Ascending aorta (tissue), 2 donors: ENCODE measurements at regions not wholly inside any gene's neighbourhood (a gene's known extent, or its start where the extent isn't known, plus 50 kb on each side); places are given as distances from the start of the nearest gene placed in this dataset.

ENCODE experiments used
- DNase-seq, 2 donors: peaks; one replicate each; pipeline ENCODE4 v3.0.0-alpha.2; 2019; ENCODE audit warnings: low spot score in 2 of 2
- H3K27ac ChIP-seq, 2 donors: fragments of 200-600 bp; sonication (generic); one replicate each; pipeline ENCODE4 v1.5.1; 2016 to 2017; ENCODE audit warnings: mild to moderate bottlenecking in 1 of 2
- H3K27me3 ChIP-seq: fragments of 200-600 bp; sonication (generic); one replicate; pipeline ENCODE4 v1.5.1; 2017
- H3K36me3 ChIP-seq, 2 donors: fragments of 200-600 bp; sonication (generic); one replicate each; pipeline ENCODE4 v1.5.1; 2016
- H3K4me1 ChIP-seq, 2 donors: fragments of 200-600 bp; sonication (generic); one replicate each; pipeline ENCODE4 v1.5.1; 2016 to 2017; ENCODE audit warnings: mild to moderate bottlenecking in 1 of 2
- H3K4me3 ChIP-seq, 2 donors: fragments of 200-600 bp; sonication (generic); one replicate each; pipeline ENCODE4 v1.5.1; 2016 to 2017; ENCODE audit warnings: mild to moderate bottlenecking in 1 of 2
- H3K9me3 ChIP-seq, 2 donors: fragments of 200-600 bp; sonication (generic); one replicate each; pipeline ENCODE4 v1.5.1; 2016
- intact Hi-C: fragments of 100-400 bp; cut with DNase I; formaldehyde crosslinking; loops from one replicate; pipeline ENCODE4 v1.15.1; 2023
- TF ChIP-seq, protein P1 (sequence below), 3 experiments: fragments of 200-600 bp in 2 of 3; fragments of 450-650 bp in 1 of 3; sonication (generic) in 2 of 3; IDR thresholded peaks; one replicate each; pipeline ENCODE4 v1.5.1; 2016 to 2019; ENCODE audit warnings: antibody characterized with exemption in 3 of 3, mild to moderate bottlenecking in 1 of 3, moderate library complexity in 1 of 3

DNA sequence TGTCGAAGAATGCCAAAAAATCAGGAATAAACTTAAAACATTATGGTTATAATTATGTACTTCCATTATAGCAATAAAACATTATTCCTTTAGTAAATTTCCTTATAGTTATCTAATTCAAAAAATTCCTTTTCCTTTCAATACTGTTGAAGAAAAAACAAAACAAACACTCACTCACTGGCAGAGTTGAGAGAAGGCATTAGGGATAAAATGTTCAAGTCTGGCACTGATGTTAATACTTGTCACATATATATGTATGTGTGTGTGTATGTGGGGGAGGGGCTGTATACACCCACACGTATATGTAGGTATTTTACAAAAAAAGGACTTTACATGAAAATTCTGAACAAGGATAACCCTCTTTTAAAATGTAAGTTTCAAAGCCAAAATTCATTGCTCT, 150.2 kb upstream of the MEOX2 start:
- TF ChIP-seq, protein P1, sequence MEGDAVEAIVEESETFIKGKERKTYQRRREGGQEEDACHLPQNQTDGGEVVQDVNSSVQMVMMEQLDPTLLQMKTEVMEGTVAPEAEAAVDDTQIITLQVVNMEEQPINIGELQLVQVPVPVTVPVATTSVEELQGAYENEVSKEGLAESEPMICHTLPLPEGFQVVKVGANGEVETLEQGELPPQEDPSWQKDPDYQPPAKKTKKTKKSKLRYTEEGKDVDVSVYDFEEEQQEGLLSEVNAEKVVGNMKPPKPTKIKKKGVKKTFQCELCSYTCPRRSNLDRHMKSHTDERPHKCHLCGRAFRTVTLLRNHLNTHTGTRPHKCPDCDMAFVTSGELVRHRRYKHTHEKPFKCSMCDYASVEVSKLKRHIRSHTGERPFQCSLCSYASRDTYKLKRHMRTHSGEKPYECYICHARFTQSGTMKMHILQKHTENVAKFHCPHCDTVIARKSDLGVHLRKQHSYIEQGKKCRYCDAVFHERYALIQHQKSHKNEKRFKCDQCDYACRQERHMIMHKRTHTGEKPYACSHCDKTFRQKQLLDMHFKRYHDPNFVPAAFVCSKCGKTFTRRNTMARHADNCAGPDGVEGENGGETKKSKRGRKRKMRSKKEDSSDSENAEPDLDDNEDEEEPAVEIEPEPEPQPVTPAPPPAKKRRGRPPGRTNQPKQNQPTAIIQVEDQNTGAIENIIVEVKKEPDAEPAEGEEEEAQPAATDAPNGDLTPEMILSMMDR (IDR thresholded peaks at IDR 0.05) = no peak
- H3K27ac ChIP-seq = no peak overlapping the region
- no peaks in the 10 kb centered on the region for H3K27me3 ChIP-seq
- peaks cover 2 to 3% of the 10 kb centered on the region in 2 donors for H3K4me1 ChIP-seq
- no peaks in the 10 kb centered on the region for H3K9me3 ChIP-seq
- H3K4me3 ChIP-seq = no peak overlapping the region
- intact Hi-C loops = no loop called here
- no peaks in the 10 kb centered on the region for H3K36me3 ChIP-seq
- no peak for DNase-seq

DNA sequence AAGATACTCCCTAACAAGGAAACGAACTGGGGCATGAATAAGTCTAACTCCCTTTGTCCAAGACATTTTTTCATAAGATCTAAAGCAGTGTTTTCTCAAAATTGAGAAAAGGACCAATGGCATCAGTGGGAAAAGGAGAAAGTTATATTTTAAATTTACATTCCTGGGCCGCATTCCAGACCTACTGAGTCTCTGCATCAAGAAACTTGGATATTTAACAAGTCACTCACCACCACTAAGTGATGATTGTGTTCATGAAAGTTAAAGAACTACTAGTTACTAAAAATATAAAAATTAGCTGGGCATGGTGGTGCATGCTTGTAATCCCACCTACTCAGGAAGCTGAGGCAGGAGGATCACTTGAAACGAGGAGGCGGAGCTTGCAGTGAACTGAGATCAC, 149.6 kb upstream of the MEOX2 start:
- intact Hi-C loops = no loop called here
- Histone ChIP-seq H3K4me1 (peaks cover 2 to 3% of the 10 kb centered on the region in 2 donors), H3K9me3 (no peaks in the 10 kb centered on the region)

DNA sequence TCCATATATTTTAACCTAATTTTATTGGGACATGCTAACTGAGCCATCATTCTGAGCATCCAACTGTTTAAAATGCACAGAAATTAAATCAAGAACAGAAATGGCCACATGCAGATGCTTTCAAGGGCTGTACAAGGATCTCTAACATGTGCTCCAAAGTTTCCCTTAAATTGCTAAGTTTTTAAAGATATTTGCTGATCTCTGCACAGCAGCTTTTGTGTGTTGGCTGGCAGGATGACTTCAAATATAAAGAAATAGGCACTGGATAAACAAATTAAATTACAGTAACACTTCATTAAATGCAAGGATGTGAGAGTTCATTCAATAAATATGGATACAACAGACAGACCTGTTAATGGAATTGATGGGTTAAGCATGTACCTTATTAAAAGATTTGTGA, 148.0 kb upstream of the MEOX2 start:
- Histone ChIP-seq H3K9me3 (no peaks in the 10 kb centered on the region), H3K4me1 (peaks cover 2 to 3% of the 10 kb centered on the region in 2 donors), H3K27ac (no peak overlapping the region), H3K36me3 (no peaks in the 10 kb centered on the region), H3K4me3 (no peak overlapping the region), H3K27me3 (no peaks in the 10 kb centered on the region)
- TF ChIP-seq, protein P1 (IDR thresholded peaks at IDR 0.05) = no peak
- DNase-seq = no peak
- intact Hi-C loops = no loop called here

More for the DNA sequence above, 149.6 kb upstream of the MEOX2 start:
- no peak overlapping the region for H3K27ac ChIP-seq
- no peak overlapping the region for H3K4me3 ChIP-seq
- DNase-seq = no peak
- TF ChIP-seq, protein P1 (IDR thresholded peaks at IDR 0.05) = no peak
- H3K36me3 ChIP-seq = no peaks in the 10 kb centered on the region
- no peaks in the 10 kb centered on the region for H3K27me3 ChIP-seq

DNA sequence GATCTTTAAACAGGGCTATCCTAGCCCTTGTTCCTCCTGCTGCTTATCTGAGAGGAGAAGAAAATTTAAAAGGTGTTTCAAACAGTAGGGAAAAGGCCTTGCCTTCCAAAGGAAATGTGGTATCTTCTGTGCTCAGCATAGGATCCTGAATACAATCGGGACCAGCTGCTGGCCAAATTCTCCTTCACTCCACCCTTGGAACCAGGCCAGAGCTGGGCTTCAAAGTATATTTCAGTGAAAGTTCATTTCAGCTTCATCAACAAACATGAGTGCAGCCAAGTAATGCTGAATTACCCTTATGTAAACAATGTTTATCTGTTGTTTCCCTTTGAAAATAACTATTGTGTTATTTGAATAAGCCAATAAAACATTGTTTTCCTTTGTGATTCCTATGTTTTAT, 146.5 kb upstream of the MEOX2 start:
- H3K36me3 ChIP-seq = no peaks in the 10 kb centered on the region
- H3K27me3 ChIP-seq = no peaks in the 10 kb centered on the region
- TF ChIP-seq, protein P1 (IDR thresholded peaks at IDR 0.05) = no peak
- peaks cover 0 to 2% of the 10 kb centered on the region in 2 donors for H3K4me1 ChIP-seq
- intact Hi-C loops = no loop called here
- H3K27ac ChIP-seq = no peak overlapping the region
- H3K4me3 ChIP-seq = no peak overlapping the region
- no peak for DNase-seq
- no peaks in the 10 kb centered on the region for H3K9me3 ChIP-seq

DNA sequence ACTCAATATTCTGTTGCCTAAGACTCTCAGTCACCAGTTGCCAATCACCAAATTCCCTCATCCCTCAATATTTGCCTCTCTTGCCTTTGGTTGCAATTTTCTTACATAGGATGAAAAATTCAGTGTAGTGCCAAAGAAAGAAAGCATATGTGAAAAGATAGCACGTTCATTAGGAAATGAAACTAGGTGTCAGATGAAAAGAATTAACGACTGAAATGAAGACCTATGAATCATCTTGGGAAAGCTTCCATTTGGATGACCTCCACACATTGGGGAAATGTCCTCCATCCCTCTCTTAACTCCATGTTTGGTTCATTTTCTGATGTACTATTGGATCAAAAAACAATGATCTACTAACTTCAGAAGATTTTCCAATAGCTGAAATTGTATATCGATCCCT, 145.1 kb upstream of the MEOX2 start:
- H3K4me3 ChIP-seq = no peak overlapping the region
- DNase-seq = no peak
- H3K4me1 ChIP-seq = peaks cover 0 to 2% of the 10 kb centered on the region in 2 donors
- no peak overlapping the region for H3K27ac ChIP-seq
- H3K36me3 ChIP-seq = no peaks in the 10 kb centered on the region
- no peaks in the 10 kb centered on the region for H3K27me3 ChIP-seq
- intact Hi-C loops = no loop called here
- TF ChIP-seq, protein P1 (IDR thresholded peaks at IDR 0.05) = no peak
- no peaks in the 10 kb centered on the region for H3K9me3 ChIP-seq

DNA sequence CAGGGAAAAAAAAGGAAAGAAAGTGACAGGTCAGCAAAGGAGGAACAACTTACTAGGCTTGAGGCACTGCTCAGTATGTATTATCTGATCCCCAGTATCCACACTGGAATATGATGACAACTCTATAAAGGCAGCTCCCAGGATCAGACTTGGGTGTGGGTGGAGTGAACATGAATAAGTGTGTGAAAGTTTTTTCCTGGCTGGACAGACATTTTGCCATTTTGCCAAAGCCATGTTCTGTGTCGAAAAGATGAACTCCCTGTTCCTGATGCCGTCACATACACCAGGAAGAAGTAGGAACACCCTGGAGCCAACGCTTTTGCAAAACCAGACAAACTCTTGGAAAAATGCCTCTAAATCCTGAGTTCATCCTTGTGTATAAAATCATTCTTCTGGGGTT, 143.2 kb upstream of the MEOX2 start:
- no peaks in the 10 kb centered on the region for H3K9me3 ChIP-seq
- intact Hi-C loops = no loop called here
- H3K4me1 ChIP-seq = peaks cover 0 to 2% of the 10 kb centered on the region in 2 donors
- H3K36me3 ChIP-seq = no peaks in the 10 kb centered on the region
- DNase-seq = peak in 1 of 2 donors; percentile 69
- H3K27ac ChIP-seq = no peak overlapping the region
- H3K27me3 ChIP-seq = no peaks in the 10 kb centered on the region
- H3K4me3 ChIP-seq = no peak overlapping the region
- TF ChIP-seq, protein P1 (IDR thresholded peaks at IDR 0.05) = no peak
